ENCODE measurements at regions not wholly inside any gene's neighbourhood (a gene's known extent, or its start where the extent isn't known, plus 50 kb on each side); places are given as distances from the start of the nearest gene placed in this dataset.

GRCh38 chr12:124655698-124656516, 88.5 kb upstream of the NCOR2 start:
- DNase-seq (ENCODE audit: low spot score in 2 of 2) = peak in 1 of 2 donors; percentile 94
- WGBS, 2 donors = 40 to 43% methylated on average over 20 of the region's 20 CpGs
- H3K4me3 ChIP-seq (ENCODE audit: low read depth, poor library complexity, severe bottlenecking) = no peak overlapping the region
- TF ChIP-seq CTCF (IDR thresholded peaks at IDR 0.05) (no peak), POLR2A (IDR thresholded peaks at IDR 0.05) (no peak)
- intact Hi-C loops (cut with DNase I; ENCODE audit: low total_unique reads) = no loop called here

- DNase-seq (ENCODE audit: low spot score in 2 of 2) = peak in 1 of 2 donors; percentile 93
- intact Hi-C loops (cut with DNase I; ENCODE audit: low total_unique reads) = no loop called here
- H3K4me3 ChIP-seq (ENCODE audit: low read depth, poor library complexity, severe bottlenecking) = no peak overlapping the region
- WGBS, 2 donors = 20 to 24% methylated on average over 18 of the region's 18 CpGs
- no peak for TF ChIP-seq CTCF (IDR thresholded peaks at IDR 0.05)
Measured at GRCh38 chr12:124655048-124655697, 87.8 kb upstream of the NCOR2 start.

- intact Hi-C loops (cut with DNase I; ENCODE audit: low total_unique reads) = no loop called here
- TF ChIP-seq CTCF (IDR thresholded peaks at IDR 0.05) (no peak), POLR2A (IDR thresholded peaks at IDR 0.05) (no peak)
- no peak overlapping the region for H3K4me3 ChIP-seq (ENCODE audit: low read depth, poor library complexity, severe bottlenecking)
- DNase-seq (ENCODE audit: low spot score in 2 of 2) = no peak
- 62 to 70% methylated on average over 13 of the region's 13 CpGs for WGBS, 2 donors
Measured at GRCh38 chr12:124654666-124655047, 87.2 kb upstream of the NCOR2 start.

- no peak for DNase-seq (ENCODE audit: low spot score in 2 of 2)
- H3K4me3 ChIP-seq (ENCODE audit: low read depth, poor library complexity, severe bottlenecking) = no peak overlapping the region
- intact Hi-C loops (cut with DNase I; ENCODE audit: low total_unique reads) = no loop called here
- 70 to 72% methylated on average over 19 of the region's 19 CpGs for WGBS, 2 donors
- TF ChIP-seq CTCF (IDR thresholded peaks at IDR 0.05) = no peak
- no peak for TF ChIP-seq POLR2A (IDR thresholded peaks at IDR 0.05)
Measured at GRCh38 chr12:124653169-124653931, 85.9 kb upstream of the NCOR2 start.

GRCh38 chr12:124652661-124653060, 85.2 kb upstream of the NCOR2 start:
- TF ChIP-seq CTCF (IDR thresholded peaks at IDR 0.05) (no peak), POLR2A (IDR thresholded peaks at IDR 0.05) (no peak)
- intact Hi-C loops (cut with DNase I; ENCODE audit: low total_unique reads) = no loop called here

More at GRCh38 chr12:124652661-124653060, 85.2 kb upstream of the NCOR2 start:
- no peak for DNase-seq (ENCODE audit: low spot score in 2 of 2)
- WGBS, 2 donors = 83 to 85% methylated on average over 4 to 9 of the region's 9 CpGs
- no peak overlapping the region for H3K4me3 ChIP-seq (ENCODE audit: low read depth, poor library complexity, severe bottlenecking)

Data from lower leg skin (tissue), 4 donors.